ENCODE measurements at regions not wholly inside any gene's neighbourhood (a gene's known extent, or its start where the extent isn't known, plus 50 kb on each side); places are given as distances from the start of the nearest gene placed in this dataset.

- Mint-ChIP-seq H3K36me3 (no peaks in the 10 kb centered on the region), H3K4me3 (no peak overlapping the region), H3K27me3 (ENCODE audit: low read depth) (no peaks in the 10 kb centered on the region; the same call in 1 of the 2 replicates), H3K4me1 (peaks cover 16% of the 10 kb centered on the region), H3K9me3 (0 out of 2 replicates have a peak, but pooled peaks cover 4% of the 10 kb centered on the region), H3K27ac (no peak overlapping the region)
- TF ChIP-seq, protein P1, sequence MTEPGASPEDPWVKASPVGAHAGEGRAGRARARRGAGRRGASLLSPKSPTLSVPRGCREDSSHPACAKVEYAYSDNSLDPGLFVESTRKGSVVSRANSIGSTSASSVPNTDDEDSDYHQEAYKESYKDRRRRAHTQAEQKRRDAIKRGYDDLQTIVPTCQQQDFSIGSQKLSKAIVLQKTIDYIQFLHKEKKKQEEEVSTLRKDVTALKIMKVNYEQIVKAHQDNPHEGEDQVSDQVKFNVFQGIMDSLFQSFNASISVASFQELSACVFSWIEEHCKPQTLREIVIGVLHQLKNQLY (CRISPR knock-in tag; IDR thresholded peaks at IDR 0.05) = no peak
- TF ChIP-seq E2F1 (CRISPR knock-in tag; IDR thresholded peaks at IDR 0.05) (no peak), ATF6 (CRISPR knock-in tag; IDR thresholded peaks at IDR 0.05) (no peak), SP1 (CRISPR knock-in tag; conservative IDR thresholded peaks at IDR 0.05) (no peak), ZNF219 (CRISPR knock-in tag; IDR thresholded peaks at IDR 0.05; ENCODE audit: borderline replicate concordance) (no peak), GRHL2 (CRISPR knock-in tag; IDR thresholded peaks at IDR 0.05; ENCODE audit: insufficient replicate concordance, severe bottlenecking) (no peak), FOXP1 (CRISPR knock-in tag; IDR thresholded peaks at IDR 0.05; ENCODE audit: borderline replicate concordance) (no peak), ZBTB21 (CRISPR knock-in tag; IDR thresholded peaks at IDR 0.05; ENCODE audit: borderline replicate concordance) (no peak), ZNF232 (CRISPR knock-in tag; IDR thresholded peaks at IDR 0.05) (no peak), SMAD4 (CRISPR knock-in tag; IDR thresholded peaks at IDR 0.05) (no peak), ESRRA (CRISPR knock-in tag; IDR thresholded peaks at IDR 0.05; ENCODE audit: borderline replicate concordance) (no peak), ERG (CRISPR knock-in tag; IDR thresholded peaks at IDR 0.05) (no peak), FOXK1 (CRISPR knock-in tag; IDR thresholded peaks at IDR 0.05) (no peak), NR2C2 (CRISPR knock-in tag; IDR thresholded peaks at IDR 0.05) (no peak), CREB1 (CRISPR knock-in tag; IDR thresholded peaks at IDR 0.05) (no peak)
- TF ChIP-seq, protein P2, sequence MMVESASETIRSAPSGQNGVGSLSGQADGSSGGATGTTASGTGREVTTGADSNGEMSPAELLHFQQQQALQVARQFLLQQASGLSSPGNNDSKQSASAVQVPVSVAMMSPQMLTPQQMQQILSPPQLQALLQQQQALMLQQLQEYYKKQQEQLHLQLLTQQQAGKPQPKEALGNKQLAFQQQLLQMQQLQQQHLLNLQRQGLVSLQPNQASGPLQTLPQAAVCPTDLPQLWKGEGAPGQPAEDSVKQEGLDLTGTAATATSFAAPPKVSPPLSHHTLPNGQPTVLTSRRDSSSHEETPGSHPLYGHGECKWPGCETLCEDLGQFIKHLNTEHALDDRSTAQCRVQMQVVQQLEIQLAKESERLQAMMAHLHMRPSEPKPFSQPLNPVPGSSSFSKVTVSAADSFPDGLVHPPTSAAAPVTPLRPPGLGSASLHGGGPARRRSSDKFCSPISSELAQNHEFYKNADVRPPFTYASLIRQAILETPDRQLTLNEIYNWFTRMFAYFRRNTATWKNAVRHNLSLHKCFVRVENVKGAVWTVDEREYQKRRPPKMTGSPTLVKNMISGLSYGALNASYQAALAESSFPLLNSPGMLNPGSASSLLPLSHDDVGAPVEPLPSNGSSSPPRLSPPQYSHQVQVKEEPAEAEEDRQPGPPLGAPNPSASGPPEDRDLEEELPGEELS (CRISPR knock-in tag; IDR thresholded peaks at IDR 0.05) = no peak
- TF ChIP-seq, protein P3, sequence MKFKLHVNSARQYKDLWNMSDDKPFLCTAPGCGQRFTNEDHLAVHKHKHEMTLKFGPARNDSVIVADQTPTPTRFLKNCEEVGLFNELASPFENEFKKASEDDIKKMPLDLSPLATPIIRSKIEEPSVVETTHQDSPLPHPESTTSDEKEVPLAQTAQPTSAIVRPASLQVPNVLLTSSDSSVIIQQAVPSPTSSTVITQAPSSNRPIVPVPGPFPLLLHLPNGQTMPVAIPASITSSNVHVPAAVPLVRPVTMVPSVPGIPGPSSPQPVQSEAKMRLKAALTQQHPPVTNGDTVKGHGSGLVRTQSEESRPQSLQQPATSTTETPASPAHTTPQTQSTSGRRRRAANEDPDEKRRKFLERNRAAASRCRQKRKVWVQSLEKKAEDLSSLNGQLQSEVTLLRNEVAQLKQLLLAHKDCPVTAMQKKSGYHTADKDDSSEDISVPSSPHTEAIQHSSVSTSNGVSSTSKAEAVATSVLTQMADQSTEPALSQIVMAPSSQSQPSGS (CRISPR knock-in tag; IDR thresholded peaks at IDR 0.05; ENCODE audit: borderline replicate concordance, low read depth) = no peak
- TF ChIP-seq, protein P4, sequence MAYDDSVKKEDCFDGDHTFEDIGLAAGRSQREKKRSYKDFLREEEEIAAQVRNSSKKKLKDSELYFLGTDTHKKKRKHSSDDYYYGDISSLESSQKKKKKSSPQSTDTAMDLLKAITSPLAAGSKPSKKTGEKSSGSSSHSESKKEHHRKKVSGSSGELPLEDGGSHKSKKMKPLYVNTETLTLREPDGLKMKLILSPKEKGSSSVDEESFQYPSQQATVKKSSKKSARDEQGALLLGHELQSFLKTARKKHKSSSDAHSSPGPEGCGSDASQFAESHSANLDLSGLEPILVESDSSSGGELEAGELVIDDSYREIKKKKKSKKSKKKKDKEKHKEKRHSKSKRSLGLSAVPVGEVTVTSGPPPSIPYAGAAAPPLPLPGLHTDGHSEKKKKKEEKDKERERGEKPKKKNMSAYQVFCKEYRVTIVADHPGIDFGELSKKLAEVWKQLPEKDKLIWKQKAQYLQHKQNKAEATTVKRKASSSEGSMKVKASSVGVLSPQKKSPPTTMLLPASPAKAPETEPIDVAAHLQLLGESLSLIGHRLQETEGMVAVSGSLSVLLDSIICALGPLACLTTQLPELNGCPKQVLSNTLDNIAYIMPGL (CRISPR knock-in tag; IDR thresholded peaks at IDR 0.05) = no peak
- ChIA-PET CTCF (interaction anchor here (0.8 to 2.0 kb wide), 2 partner anchors 116 to 136 kb away, joined by 3 to 5 read pairs; partner anchors contain the start of gene DRD1), POLR2A (no interaction called here)
- DNase-seq (ENCODE audit: low spot score) = no peak
- peak; percentile 78 for ATAC-seq
Measured at GRCh38 chr5:175328176-175328575, 115.8 kb downstream of the DRD1 start.

Measured in WTC11 (cell line).